ENCODE measurements at regions not wholly inside any gene's neighbourhood (a gene's known extent, or its start where the extent isn't known, plus 50 kb on each side); places are given as distances from the start of the nearest gene placed in this dataset.

GRCh38 chr13:73193554-73193953 is 134.7 kb downstream of the KLF5 start:
- Histone ChIP-seq H3K4me1 (ENCODE audit: control insufficient read depth, insufficient read depth, low read length) (peaks cover 17% of the 10 kb centered on the region), H3K4me2 (ENCODE audit: low read length) (no peak overlapping the region), H3K27me3 (ENCODE audit: control insufficient read depth, insufficient read depth, low read length) (no peaks in the 10 kb centered on the region), H3K9ac (ENCODE audit: low read depth, low read length) (no peak overlapping the region), H3K36me3 (ENCODE audit: insufficient read depth, low read length) (no peaks in the 10 kb centered on the region), H3K9me3 (replicated peaks; ENCODE audit: low read length) (no peaks in the 10 kb centered on the region), H3K4me3 (ENCODE audit: low read length) (no peak overlapping the region)

GRCh38 chr13:73190477-73190876 is 131.7 kb downstream of the KLF5 start:
- peak overlapping the region; percentile 44 for H3K4me2 ChIP-seq (ENCODE audit: low read length)
- no peak overlapping the region for H3K9ac ChIP-seq (ENCODE audit: low read depth, low read length)
- H3K27me3 ChIP-seq (ENCODE audit: control insufficient read depth, insufficient read depth, low read length), result no peaks in the 10 kb centered on the region
- H3K36me3 ChIP-seq (ENCODE audit: insufficient read depth, low read length), result no peaks in the 10 kb centered on the region
- H3K9me3 ChIP-seq (replicated peaks; ENCODE audit: low read length), result no peaks in the 10 kb centered on the region
- H3K4me1 ChIP-seq (ENCODE audit: control insufficient read depth, insufficient read depth, low read length), result peaks cover 24% of the 10 kb centered on the region
- no peak overlapping the region for H3K4me3 ChIP-seq (ENCODE audit: low read length)

DNA sequence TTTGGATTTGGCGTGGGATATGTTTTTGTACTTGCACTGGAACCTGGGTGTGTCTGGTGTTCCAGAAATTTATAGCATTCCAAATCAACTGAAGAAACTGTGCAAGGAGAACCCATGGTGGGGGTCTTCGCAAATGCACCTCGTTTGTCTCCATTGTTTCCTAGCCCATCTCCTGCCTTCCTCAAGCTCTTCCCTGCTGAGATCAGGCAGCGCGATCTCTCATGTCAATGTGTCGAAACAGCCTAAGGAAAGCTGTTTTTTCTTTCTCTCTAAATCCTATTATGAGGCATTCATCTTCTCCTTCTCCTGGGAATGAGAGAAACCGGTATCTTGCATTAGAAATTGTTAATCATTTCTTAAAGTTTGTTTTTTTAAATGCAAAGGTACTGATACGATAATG is 131.0 kb downstream of the KLF5 start:
- no peak overlapping the region for H3K4me3 ChIP-seq (ENCODE audit: low read length)
- H3K9me3 ChIP-seq (replicated peaks; ENCODE audit: low read length), result no peaks in the 10 kb centered on the region
- no peak overlapping the region for H3K4me2 ChIP-seq (ENCODE audit: low read length)
- H3K4me1 ChIP-seq (ENCODE audit: control insufficient read depth, insufficient read depth, low read length), result peaks cover 21% of the 10 kb centered on the region
- no peak overlapping the region for H3K9ac ChIP-seq (ENCODE audit: low read depth, low read length)
- H3K27me3 ChIP-seq (ENCODE audit: control insufficient read depth, insufficient read depth, low read length), result no peaks in the 10 kb centered on the region
- no peaks in the 10 kb centered on the region for H3K36me3 ChIP-seq (ENCODE audit: insufficient read depth, low read length)

DNA sequence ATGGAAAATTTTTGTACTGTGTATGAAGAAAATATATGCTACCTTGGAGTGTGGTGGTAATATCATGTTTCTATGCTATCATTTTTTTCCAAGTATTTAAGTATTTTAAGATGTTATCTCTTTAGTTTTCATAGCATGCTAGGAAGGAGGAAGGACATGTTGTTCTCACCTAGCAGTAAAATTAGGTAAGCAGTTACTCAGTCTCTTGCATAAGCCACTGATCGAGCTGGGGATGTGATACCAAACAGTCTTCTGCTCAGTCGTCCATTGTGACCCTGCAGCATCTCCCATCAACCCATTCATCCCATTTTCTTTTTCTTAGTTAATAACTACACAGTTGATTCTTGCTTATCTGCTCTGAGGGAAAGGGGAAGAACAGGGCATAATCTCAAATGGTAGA is 130.6 kb downstream of the KLF5 start:
- Histone ChIP-seq H3K4me1 (ENCODE audit: control insufficient read depth, insufficient read depth, low read length) (peaks cover 21% of the 10 kb centered on the region), H3K9me3 (replicated peaks; ENCODE audit: low read length) (no peaks in the 10 kb centered on the region), H3K9ac (ENCODE audit: low read depth, low read length) (no peak overlapping the region), H3K4me3 (ENCODE audit: low read length) (no peak overlapping the region), H3K27me3 (ENCODE audit: control insufficient read depth, insufficient read depth, low read length) (no peaks in the 10 kb centered on the region), H3K36me3 (ENCODE audit: insufficient read depth, low read length) (no peaks in the 10 kb centered on the region), H3K4me2 (ENCODE audit: low read length) (no peak overlapping the region)

DNA sequence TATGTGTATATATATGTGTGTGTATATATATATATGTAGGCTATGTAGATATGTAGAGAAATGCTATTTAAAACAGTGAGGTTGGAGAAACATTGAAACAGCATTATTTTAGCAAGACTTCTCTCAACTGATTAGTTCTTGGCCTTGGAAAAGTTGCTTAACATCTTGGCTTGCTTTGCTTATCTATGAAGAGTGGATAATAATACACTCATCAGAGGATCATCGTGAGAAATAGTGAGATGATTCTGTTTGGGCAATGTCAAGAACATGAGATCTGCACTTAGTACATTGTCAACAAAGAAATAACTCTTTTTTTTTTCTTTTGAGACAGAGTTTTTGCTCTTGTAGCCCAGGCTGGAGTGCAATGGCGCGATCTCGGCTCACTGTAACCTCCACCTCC is 128.3 kb downstream of the KLF5 start:
- H3K9me3 ChIP-seq (replicated peaks; ENCODE audit: low read length), result no peaks in the 10 kb centered on the region
- no peaks in the 10 kb centered on the region for H3K27me3 ChIP-seq (ENCODE audit: control insufficient read depth, insufficient read depth, low read length)
- no peaks in the 10 kb centered on the region for H3K36me3 ChIP-seq (ENCODE audit: insufficient read depth, low read length)
- no peak overlapping the region for H3K4me2 ChIP-seq (ENCODE audit: low read length)
- H3K4me1 ChIP-seq (ENCODE audit: control insufficient read depth, insufficient read depth, low read length), result peaks cover 21% of the 10 kb centered on the region
- no peak overlapping the region for H3K4me3 ChIP-seq (ENCODE audit: low read length)
- no peak overlapping the region for H3K9ac ChIP-seq (ENCODE audit: low read depth, low read length)

GRCh38 chr13:73179650-73180274 is 121.0 kb downstream of the KLF5 start:
- no peaks in the 10 kb centered on the region for H3K4me1 ChIP-seq (ENCODE audit: control insufficient read depth, insufficient read depth, low read length)
- no peak overlapping the region for H3K4me3 ChIP-seq (ENCODE audit: low read length)
- H3K9ac ChIP-seq (ENCODE audit: low read depth, low read length), result no peak overlapping the region
- H3K4me2 ChIP-seq (ENCODE audit: low read length), result no peak overlapping the region
- no peaks in the 10 kb centered on the region for H3K36me3 ChIP-seq (ENCODE audit: insufficient read depth, low read length)
- no peaks in the 10 kb centered on the region for H3K9me3 ChIP-seq (replicated peaks; ENCODE audit: low read length)
- no peaks in the 10 kb centered on the region for H3K27me3 ChIP-seq (ENCODE audit: control insufficient read depth, insufficient read depth, low read length)

DNA sequence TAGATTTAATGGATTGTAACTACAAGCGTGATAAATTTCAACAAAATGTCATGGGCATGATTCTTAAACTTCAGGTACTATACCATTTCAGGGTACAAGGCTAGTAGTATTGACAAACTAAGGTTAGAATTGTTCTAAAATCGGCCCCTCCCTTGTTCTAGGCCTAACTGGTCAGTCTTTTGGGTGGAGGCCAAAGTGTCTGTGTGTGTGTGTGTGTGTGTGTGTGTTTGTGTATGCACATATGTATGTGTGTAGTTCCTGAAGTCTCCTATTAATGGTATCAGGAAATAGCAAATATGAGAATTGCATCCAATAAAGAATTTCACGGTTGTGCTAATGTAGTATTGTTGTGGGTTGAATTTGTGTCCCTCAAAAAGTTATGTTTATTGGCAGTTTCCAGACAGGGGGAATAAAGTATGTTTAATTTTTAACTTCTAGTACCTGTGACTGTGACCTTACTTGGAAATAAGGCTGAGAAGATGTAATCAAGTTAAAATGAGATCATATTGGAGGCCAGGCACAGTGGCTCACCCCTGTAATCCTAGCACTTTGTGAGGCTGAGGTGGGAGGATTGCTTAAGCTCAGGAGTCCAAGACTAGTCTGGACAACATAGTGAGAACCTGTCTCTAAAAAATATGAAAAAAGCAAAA is 119.2 kb downstream of the KLF5 start:
- no peaks in the 10 kb centered on the region for H3K4me1 ChIP-seq (ENCODE audit: control insufficient read depth, insufficient read depth, low read length)
- no peak overlapping the region for H3K4me3 ChIP-seq (ENCODE audit: low read length)
- H3K4me2 ChIP-seq (ENCODE audit: low read length), result no peak overlapping the region
- no peaks in the 10 kb centered on the region for H3K9me3 ChIP-seq (replicated peaks; ENCODE audit: low read length)
- no peaks in the 10 kb centered on the region for H3K27me3 ChIP-seq (ENCODE audit: control insufficient read depth, insufficient read depth, low read length)
- H3K9ac ChIP-seq (ENCODE audit: low read depth, low read length), result no peak overlapping the region
- no peaks in the 10 kb centered on the region for H3K36me3 ChIP-seq (ENCODE audit: insufficient read depth, low read length)

- H3K27me3 ChIP-seq (ENCODE audit: control insufficient read depth, insufficient read depth, low read length), result no peaks in the 10 kb centered on the region
- H3K4me3 ChIP-seq (ENCODE audit: low read length), result no peak overlapping the region
- H3K9ac ChIP-seq (ENCODE audit: low read depth, low read length), result no peak overlapping the region
- H3K4me2 ChIP-seq (ENCODE audit: low read length), result no peak overlapping the region
- H3K9me3 ChIP-seq (replicated peaks; ENCODE audit: low read length), result no peaks in the 10 kb centered on the region
- no peaks in the 10 kb centered on the region for H3K36me3 ChIP-seq (ENCODE audit: insufficient read depth, low read length)
- peaks cover 8% of the 10 kb centered on the region for H3K4me1 ChIP-seq (ENCODE audit: control insufficient read depth, insufficient read depth, low read length)
Measured at GRCh38 chr13:73177017-73177416, 118.2 kb downstream of the KLF5 start.

DNA sequence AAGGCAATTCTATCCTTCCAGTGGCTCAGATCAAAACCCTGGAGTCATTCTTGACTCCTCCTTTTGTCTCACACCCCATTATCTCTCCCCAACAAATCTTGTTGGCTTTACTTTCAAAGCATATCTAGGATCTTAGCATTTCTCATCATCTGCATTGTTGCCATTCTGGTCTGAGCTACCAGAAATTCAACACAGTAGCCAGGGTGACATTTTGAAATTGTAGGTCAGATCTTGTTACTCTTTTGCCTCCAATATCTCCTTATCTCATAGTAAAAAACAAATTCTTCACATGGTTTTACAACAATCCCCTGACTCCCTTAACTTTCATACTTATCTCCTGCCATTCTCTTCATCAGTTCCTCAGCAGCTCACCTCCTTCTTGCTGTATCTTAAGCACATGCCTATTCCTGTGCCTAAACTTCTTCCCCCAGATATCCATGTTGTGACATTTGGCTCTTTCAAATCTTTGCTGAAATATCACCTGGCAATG is 115.8 kb downstream of the KLF5 start:
- H3K9me3 ChIP-seq (replicated peaks; ENCODE audit: low read length), result no peaks in the 10 kb centered on the region
- no peak overlapping the region for H3K9ac ChIP-seq (ENCODE audit: low read depth, low read length)
- H3K4me2 ChIP-seq (ENCODE audit: low read length), result no peak overlapping the region
- no peaks in the 10 kb centered on the region for H3K36me3 ChIP-seq (ENCODE audit: insufficient read depth, low read length)
- no peak overlapping the region for H3K4me3 ChIP-seq (ENCODE audit: low read length)
- peaks cover 13% of the 10 kb centered on the region for H3K4me1 ChIP-seq (ENCODE audit: control insufficient read depth, insufficient read depth, low read length)
- H3K27me3 ChIP-seq (ENCODE audit: control insufficient read depth, insufficient read depth, low read length), result no peaks in the 10 kb centered on the region

- H3K4me2 ChIP-seq (ENCODE audit: low read length), result no peak overlapping the region
- H3K4me3 ChIP-seq (ENCODE audit: low read length), result no peak overlapping the region
- H3K27me3 ChIP-seq (ENCODE audit: control insufficient read depth, insufficient read depth, low read length), result no peaks in the 10 kb centered on the region
- H3K9ac ChIP-seq (ENCODE audit: low read depth, low read length), result no peak overlapping the region
- peaks cover 13% of the 10 kb centered on the region for H3K4me1 ChIP-seq (ENCODE audit: control insufficient read depth, insufficient read depth, low read length)
- no peaks in the 10 kb centered on the region for H3K36me3 ChIP-seq (ENCODE audit: insufficient read depth, low read length)
- H3K9me3 ChIP-seq (replicated peaks; ENCODE audit: low read length), result no peaks in the 10 kb centered on the region
Measured at GRCh38 chr13:73173279-73173811, 114.5 kb downstream of the KLF5 start.

- no peak overlapping the region for H3K9ac ChIP-seq (ENCODE audit: low read depth, low read length)
- no peaks in the 10 kb centered on the region for H3K36me3 ChIP-seq (ENCODE audit: insufficient read depth, low read length)
- no peaks in the 10 kb centered on the region for H3K9me3 ChIP-seq (replicated peaks; ENCODE audit: low read length)
- peaks cover 13% of the 10 kb centered on the region for H3K4me1 ChIP-seq (ENCODE audit: control insufficient read depth, insufficient read depth, low read length)
- no peaks in the 10 kb centered on the region for H3K27me3 ChIP-seq (ENCODE audit: control insufficient read depth, insufficient read depth, low read length)
- H3K4me2 ChIP-seq (ENCODE audit: low read length), result peak overlapping the region; percentile 19
- H3K4me3 ChIP-seq (ENCODE audit: low read length), result no peak overlapping the region
Measured at GRCh38 chr13:73171926-73172325, 113.1 kb downstream of the KLF5 start.

DNA sequence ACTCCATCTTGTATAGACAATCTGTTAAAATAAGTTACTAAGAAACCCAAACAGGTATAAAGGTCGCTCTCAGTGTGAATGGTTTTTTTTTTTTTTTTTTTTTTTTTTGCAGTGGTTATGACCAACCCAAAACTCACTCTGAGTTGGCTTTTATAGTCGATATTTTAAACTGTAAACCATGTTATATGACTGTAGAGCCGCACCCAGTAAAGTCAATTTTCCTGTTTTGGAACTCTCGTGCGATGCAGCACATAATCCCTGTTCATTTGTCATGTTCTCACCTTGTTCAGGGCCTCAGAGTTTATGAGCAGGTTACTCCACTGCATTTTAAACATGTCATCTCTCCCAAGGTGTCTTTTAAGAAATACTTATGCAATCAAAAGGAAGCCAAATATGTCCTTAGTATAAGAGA is 112.5 kb downstream of the KLF5 start:
- H3K4me2 ChIP-seq (ENCODE audit: low read length), result no peak overlapping the region
- H3K36me3 ChIP-seq (ENCODE audit: insufficient read depth, low read length), result no peaks in the 10 kb centered on the region
- H3K4me1 ChIP-seq (ENCODE audit: control insufficient read depth, insufficient read depth, low read length), result peaks cover 13% of the 10 kb centered on the region
- no peaks in the 10 kb centered on the region for H3K9me3 ChIP-seq (replicated peaks; ENCODE audit: low read length)
- no peaks in the 10 kb centered on the region for H3K27me3 ChIP-seq (ENCODE audit: control insufficient read depth, insufficient read depth, low read length)
- H3K4me3 ChIP-seq (ENCODE audit: low read length), result no peak overlapping the region
- H3K9ac ChIP-seq (ENCODE audit: low read depth, low read length), result no peak overlapping the region

Data from skeletal muscle satellite cell (primary cell).